ENCODE measurements at regions not wholly inside any gene's neighbourhood (a gene's known extent, or its start where the extent isn't known, plus 50 kb on each side); places are given as distances from the start of the nearest gene placed in this dataset.

DNA sequence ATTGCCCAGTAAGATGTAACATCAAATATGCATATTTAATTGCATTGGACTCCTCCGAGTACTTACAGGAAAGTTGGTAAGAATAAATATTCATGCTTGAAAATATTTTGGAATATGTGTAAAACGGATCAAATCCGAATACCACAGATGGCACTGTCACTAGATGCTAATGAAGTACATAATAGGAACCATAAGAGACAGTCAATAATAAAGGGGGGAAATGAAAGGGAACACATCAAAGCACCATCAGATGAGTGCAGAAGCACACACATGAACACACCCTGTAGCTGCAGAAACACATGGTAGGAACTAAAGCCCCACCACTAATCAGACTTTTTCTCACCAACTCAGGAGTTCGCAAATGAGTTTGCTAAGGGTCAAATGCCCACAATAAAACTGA, 52.2 kb upstream of the PAGE5 start:
- Histone ChIP-seq H3K4me1 (no peaks in the 10 kb centered on the region), H3K9me3 (no peaks in the 10 kb centered on the region), H3K27ac (no peak overlapping the region), H3K36me3 (no peaks in the 10 kb centered on the region), H3K4me3 (no peak overlapping the region), H3K27me3 (no peaks in the 10 kb centered on the region)
- TF ChIP-seq, protein P1, sequence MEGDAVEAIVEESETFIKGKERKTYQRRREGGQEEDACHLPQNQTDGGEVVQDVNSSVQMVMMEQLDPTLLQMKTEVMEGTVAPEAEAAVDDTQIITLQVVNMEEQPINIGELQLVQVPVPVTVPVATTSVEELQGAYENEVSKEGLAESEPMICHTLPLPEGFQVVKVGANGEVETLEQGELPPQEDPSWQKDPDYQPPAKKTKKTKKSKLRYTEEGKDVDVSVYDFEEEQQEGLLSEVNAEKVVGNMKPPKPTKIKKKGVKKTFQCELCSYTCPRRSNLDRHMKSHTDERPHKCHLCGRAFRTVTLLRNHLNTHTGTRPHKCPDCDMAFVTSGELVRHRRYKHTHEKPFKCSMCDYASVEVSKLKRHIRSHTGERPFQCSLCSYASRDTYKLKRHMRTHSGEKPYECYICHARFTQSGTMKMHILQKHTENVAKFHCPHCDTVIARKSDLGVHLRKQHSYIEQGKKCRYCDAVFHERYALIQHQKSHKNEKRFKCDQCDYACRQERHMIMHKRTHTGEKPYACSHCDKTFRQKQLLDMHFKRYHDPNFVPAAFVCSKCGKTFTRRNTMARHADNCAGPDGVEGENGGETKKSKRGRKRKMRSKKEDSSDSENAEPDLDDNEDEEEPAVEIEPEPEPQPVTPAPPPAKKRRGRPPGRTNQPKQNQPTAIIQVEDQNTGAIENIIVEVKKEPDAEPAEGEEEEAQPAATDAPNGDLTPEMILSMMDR (IDR thresholded peaks at IDR 0.05): no peak
- no peak for DNase-seq (ENCODE audit: low spot score)

DNA sequence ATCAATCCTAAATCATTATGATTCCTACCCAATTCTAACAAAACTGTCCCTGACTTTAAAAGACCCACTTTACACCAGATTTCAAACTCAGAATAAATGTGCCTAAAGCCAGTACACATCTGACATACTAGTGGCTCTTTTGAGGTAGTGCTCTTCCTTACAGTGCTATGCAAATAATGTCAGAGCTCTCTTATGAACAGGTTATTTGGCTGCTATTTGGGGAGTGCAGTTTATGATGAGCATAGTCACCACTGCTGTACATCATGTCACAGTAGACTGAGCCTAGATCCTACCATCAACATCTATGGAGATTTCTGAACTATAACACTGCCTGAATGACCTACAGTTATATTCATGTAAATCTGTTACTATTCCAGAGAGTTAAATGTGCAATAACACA, 50.4 kb upstream of the PAGE5 start:
- TF ChIP-seq, protein P1 (IDR thresholded peaks at IDR 0.05): no peak
- Histone ChIP-seq H3K9me3 (no peaks in the 10 kb centered on the region), H3K27ac (no peak overlapping the region), H3K27me3 (no peaks in the 10 kb centered on the region), H3K36me3 (no peaks in the 10 kb centered on the region), H3K4me3 (no peak overlapping the region), H3K4me1 (no peaks in the 10 kb centered on the region)
- DNase-seq (ENCODE audit: low spot score): no peak

All from right atrium auricular region (tissue), 2 donors.